ENCODE measurements at regions not wholly inside any gene's neighbourhood (a gene's known extent, or its start where the extent isn't known, plus 50 kb on each side); places are given as distances from the start of the nearest gene placed in this dataset.

DNA sequence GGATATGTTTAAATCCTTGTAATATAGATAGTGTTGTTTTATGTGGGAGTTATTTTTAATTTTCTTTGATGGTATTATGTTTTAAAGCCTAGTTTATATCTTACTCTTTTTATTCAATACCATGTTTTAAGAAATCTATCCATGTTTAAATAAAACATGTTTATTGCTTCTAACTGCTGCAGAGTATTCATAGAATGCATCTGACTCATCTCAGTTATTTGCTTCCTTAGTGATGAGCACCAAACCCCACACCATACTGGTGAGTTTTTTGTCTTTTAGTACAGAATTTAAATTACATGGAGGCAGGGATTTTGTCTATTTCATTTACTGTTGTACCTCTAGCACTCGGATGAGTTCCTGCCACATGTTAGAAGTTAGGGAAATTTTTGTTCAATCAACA lies 209.2 kb downstream of the NSUN3 start:
- no peak for ATAC-seq
- TF ChIP-seq FOXJ3 (CRISPR knock-in tag; IDR thresholded peaks at IDR 0.05; ENCODE audit: borderline replicate concordance) (no peak), SMAD3 (CRISPR knock-in tag; IDR thresholded peaks at IDR 0.05; ENCODE audit: borderline replicate concordance) (no peak)
- TF ChIP-seq, protein P1, sequence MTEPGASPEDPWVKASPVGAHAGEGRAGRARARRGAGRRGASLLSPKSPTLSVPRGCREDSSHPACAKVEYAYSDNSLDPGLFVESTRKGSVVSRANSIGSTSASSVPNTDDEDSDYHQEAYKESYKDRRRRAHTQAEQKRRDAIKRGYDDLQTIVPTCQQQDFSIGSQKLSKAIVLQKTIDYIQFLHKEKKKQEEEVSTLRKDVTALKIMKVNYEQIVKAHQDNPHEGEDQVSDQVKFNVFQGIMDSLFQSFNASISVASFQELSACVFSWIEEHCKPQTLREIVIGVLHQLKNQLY (CRISPR knock-in tag; IDR thresholded peaks at IDR 0.05), result no peak
- 0 out of 2 replicates have a peak, but pooled peaks cover under 1% of the 10 kb centered on the region for H3K4me1 Mint-ChIP-seq
- no peak overlapping the region for H3K27ac Mint-ChIP-seq
- no peaks in the 10 kb centered on the region for H3K27me3 Mint-ChIP-seq (ENCODE audit: low read depth)
- H3K9me3 Mint-ChIP-seq, result no peaks in the 10 kb centered on the region
- no peak for DNase-seq (ENCODE audit: low spot score)
- H3K36me3 Mint-ChIP-seq, result no peaks in the 10 kb centered on the region
- H3K4me3 Mint-ChIP-seq, result no peak overlapping the region
- POLR2A ChIA-PET, result no interaction called here
- CTCF ChIA-PET, result no interaction called here

DNA sequence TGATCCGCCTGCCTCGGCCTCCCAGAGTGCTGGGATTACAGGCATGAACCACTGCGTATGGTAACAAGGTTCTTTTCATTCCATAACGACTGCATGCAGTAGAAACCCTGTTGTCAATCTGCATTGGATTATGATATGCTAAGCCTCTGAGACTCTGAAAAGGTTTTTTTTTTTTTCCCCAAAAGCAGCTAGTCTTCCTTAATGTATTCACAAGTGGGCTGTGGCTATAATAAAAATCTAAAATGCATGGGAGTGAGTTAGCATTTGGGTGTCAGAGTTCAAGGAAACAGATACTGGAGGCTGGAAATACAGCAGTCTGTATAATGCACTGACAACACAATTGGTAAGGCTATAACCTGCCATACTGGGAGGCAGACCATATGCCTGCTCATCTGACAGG lies 218.1 kb downstream of the NSUN3 start:
- Mint-ChIP-seq H3K4me1 (peaks cover 10% of the 10 kb centered on the region), H3K27ac (no peak overlapping the region), H3K36me3 (no peaks in the 10 kb centered on the region), H3K27me3 (ENCODE audit: low read depth) (no peaks in the 10 kb centered on the region), H3K4me3 (no peak overlapping the region), H3K9me3 (0 out of 2 replicates have a peak, but pooled peaks cover 3% of the 10 kb centered on the region)
- POLR2A ChIA-PET, result no interaction called here
- CTCF ChIA-PET, result no interaction called here
- ATAC-seq (no peak), DNase-seq (ENCODE audit: low spot score) (no peak)
- no peak for TF ChIP-seq ZNF423 (CRISPR knock-in tag; IDR thresholded peaks at IDR 0.05)
- no peak for TF ChIP-seq ZNF121 (CRISPR knock-in tag; IDR thresholded peaks at IDR 0.05)
- no peak for TF ChIP-seq IRF2 (CRISPR knock-in tag; IDR thresholded peaks at IDR 0.05; ENCODE audit: borderline replicate concordance, low read depth)

DNA sequence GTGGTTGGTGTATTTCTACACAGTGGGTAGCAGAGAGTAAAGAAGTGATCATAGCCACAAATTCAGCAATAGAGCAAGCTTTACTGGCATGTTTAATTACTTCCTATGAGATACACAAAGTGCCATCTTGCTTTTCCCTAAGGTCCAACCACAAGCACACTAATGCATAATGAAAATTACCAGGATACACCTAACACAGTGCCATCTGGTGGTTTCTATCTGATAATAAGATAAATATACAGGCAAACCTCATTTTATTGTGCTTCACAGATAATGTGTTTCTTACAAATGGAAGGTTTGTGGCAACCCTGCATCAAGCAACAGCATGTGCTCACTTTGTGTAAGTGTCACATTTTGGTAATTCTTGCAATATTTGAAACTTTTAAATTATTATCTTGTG lies 223.0 kb downstream of the NSUN3 start:
- Mint-ChIP-seq H3K27ac (no peak overlapping the region), H3K36me3 (no peaks in the 10 kb centered on the region), H3K9me3 (no peaks in the 10 kb centered on the region), H3K27me3 (ENCODE audit: low read depth) (peaks cover 47% of the 10 kb centered on the region), H3K4me1 (peaks cover 6% of the 10 kb centered on the region), H3K4me3 (no peak overlapping the region)
- DNase-seq (ENCODE audit: low spot score) (no peak), ATAC-seq (0 out of 2 replicates have a peak, but pooled peaks have one; percentile 24)
- ChIA-PET POLR2A (no interaction called here), CTCF (interaction anchor here (2.1 kb wide), 1 partner anchor 36 kb away, joined by 9 read pairs; no protein-coding TSS in a partner anchor)
- TF ChIP-seq, protein P2, sequence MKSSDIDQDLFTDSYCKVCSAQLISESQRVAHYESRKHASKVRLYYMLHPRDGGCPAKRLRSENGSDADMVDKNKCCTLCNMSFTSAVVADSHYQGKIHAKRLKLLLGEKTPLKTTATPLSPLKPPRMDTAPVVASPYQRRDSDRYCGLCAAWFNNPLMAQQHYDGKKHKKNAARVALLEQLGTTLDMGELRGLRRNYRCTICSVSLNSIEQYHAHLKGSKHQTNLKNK (CRISPR knock-in tag; IDR thresholded peaks at IDR 0.05), result no peak
- TF ChIP-seq, protein P3, sequence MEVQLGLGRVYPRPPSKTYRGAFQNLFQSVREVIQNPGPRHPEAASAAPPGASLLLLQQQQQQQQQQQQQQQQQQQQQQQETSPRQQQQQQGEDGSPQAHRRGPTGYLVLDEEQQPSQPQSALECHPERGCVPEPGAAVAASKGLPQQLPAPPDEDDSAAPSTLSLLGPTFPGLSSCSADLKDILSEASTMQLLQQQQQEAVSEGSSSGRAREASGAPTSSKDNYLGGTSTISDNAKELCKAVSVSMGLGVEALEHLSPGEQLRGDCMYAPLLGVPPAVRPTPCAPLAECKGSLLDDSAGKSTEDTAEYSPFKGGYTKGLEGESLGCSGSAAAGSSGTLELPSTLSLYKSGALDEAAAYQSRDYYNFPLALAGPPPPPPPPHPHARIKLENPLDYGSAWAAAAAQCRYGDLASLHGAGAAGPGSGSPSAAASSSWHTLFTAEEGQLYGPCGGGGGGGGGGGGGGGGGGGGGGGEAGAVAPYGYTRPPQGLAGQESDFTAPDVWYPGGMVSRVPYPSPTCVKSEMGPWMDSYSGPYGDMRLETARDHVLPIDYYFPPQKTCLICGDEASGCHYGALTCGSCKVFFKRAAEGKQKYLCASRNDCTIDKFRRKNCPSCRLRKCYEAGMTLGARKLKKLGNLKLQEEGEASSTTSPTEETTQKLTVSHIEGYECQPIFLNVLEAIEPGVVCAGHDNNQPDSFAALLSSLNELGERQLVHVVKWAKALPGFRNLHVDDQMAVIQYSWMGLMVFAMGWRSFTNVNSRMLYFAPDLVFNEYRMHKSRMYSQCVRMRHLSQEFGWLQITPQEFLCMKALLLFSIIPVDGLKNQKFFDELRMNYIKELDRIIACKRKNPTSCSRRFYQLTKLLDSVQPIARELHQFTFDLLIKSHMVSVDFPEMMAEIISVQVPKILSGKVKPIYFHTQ (CRISPR knock-in tag; IDR thresholded peaks at IDR 0.05), result no peak
- TF ChIP-seq ESRRA (CRISPR knock-in tag; IDR thresholded peaks at IDR 0.05; ENCODE audit: borderline replicate concordance) (no peak), CBFB (CRISPR knock-in tag; IDR thresholded peaks at IDR 0.05; ENCODE audit: low read depth) (no peak), FOXJ3 (CRISPR knock-in tag; IDR thresholded peaks at IDR 0.05; ENCODE audit: borderline replicate concordance) (no peak), NR3C1 (CRISPR knock-in tag; conservative IDR thresholded peaks at IDR 0.05; ENCODE audit: low read depth) (no peak)
- TF ChIP-seq, protein P4, sequence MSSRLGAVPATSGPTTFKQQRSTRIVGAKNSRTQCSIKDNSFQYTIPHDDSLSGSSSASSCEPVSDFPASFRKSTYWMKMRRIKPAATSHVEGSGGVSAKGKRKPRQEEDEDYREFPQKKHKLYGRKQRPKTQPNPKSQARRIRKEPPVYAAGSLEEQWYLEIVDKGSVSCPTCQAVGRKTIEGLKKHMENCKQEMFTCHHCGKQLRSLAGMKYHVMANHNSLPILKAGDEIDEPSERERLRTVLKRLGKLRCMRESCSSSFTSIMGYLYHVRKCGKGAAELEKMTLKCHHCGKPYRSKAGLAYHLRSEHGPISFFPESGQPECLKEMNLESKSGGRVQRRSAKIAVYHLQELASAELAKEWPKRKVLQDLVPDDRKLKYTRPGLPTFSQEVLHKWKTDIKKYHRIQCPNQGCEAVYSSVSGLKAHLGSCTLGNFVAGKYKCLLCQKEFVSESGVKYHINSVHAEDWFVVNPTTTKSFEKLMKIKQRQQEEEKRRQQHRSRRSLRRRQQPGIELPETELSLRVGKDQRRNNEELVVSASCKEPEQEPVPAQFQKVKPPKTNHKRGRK (CRISPR knock-in tag; IDR thresholded peaks at IDR 0.05; ENCODE audit: borderline replicate concordance), result no peak
- TF ChIP-seq, protein P5, sequence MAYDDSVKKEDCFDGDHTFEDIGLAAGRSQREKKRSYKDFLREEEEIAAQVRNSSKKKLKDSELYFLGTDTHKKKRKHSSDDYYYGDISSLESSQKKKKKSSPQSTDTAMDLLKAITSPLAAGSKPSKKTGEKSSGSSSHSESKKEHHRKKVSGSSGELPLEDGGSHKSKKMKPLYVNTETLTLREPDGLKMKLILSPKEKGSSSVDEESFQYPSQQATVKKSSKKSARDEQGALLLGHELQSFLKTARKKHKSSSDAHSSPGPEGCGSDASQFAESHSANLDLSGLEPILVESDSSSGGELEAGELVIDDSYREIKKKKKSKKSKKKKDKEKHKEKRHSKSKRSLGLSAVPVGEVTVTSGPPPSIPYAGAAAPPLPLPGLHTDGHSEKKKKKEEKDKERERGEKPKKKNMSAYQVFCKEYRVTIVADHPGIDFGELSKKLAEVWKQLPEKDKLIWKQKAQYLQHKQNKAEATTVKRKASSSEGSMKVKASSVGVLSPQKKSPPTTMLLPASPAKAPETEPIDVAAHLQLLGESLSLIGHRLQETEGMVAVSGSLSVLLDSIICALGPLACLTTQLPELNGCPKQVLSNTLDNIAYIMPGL (CRISPR knock-in tag; IDR thresholded peaks at IDR 0.05), result no peak
- TF ChIP-seq, protein P6, sequence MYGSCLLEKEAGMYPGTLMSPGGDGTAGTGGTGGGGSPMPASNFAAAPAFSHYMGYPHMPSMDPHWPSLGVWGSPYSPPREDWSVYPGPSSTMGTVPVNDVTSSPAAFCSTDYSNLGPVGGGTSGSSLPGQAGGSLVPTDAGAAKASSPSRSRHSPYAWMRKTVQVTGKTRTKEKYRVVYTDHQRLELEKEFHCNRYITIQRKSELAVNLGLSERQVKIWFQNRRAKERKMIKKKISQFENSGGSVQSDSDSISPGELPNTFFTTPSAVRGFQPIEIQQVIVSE (CRISPR knock-in tag; IDR thresholded peaks at IDR 0.05; ENCODE audit: borderline replicate concordance), result no peak
- TF ChIP-seq, protein P7, sequence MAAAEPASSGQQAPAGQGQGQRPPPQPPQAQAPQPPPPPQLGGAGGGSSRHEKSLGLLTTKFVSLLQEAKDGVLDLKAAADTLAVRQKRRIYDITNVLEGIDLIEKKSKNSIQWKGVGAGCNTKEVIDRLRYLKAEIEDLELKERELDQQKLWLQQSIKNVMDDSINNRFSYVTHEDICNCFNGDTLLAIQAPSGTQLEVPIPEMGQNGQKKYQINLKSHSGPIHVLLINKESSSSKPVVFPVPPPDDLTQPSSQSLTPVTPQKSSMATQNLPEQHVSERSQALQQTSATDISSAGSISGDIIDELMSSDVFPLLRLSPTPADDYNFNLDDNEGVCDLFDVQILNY (CRISPR knock-in tag; IDR thresholded peaks at IDR 0.05), result no peak
- TF ChIP-seq, protein P8, sequence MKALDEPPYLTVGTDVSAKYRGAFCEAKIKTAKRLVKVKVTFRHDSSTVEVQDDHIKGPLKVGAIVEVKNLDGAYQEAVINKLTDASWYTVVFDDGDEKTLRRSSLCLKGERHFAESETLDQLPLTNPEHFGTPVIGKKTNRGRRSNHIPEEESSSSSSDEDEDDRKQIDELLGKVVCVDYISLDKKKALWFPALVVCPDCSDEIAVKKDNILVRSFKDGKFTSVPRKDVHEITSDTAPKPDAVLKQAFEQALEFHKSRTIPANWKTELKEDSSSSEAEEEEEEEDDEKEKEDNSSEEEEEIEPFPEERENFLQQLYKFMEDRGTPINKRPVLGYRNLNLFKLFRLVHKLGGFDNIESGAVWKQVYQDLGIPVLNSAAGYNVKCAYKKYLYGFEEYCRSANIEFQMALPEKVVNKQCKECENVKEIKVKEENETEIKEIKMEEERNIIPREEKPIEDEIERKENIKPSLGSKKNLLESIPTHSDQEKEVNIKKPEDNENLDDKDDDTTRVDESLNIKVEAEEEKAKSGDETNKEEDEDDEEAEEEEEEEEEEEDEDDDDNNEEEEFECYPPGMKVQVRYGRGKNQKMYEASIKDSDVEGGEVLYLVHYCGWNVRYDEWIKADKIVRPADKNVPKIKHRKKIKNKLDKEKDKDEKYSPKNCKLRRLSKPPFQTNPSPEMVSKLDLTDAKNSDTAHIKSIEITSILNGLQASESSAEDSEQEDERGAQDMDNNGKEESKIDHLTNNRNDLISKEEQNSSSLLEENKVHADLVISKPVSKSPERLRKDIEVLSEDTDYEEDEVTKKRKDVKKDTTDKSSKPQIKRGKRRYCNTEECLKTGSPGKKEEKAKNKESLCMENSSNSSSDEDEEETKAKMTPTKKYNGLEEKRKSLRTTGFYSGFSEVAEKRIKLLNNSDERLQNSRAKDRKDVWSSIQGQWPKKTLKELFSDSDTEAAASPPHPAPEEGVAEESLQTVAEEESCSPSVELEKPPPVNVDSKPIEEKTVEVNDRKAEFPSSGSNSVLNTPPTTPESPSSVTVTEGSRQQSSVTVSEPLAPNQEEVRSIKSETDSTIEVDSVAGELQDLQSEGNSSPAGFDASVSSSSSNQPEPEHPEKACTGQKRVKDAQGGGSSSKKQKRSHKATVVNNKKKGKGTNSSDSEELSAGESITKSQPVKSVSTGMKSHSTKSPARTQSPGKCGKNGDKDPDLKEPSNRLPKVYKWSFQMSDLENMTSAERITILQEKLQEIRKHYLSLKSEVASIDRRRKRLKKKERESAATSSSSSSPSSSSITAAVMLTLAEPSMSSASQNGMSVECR (CRISPR knock-in tag; IDR thresholded peaks at IDR 0.05; ENCODE audit: borderline replicate concordance), result no peak

All from WTC11 (cell line).